MM.1S (cell line): ENCODE measurements at regions not wholly inside any gene's neighbourhood (a gene's known extent, or its start where the extent isn't known, plus 50 kb on each side); places are given as distances from the start of the nearest gene placed in this dataset.

Source experiments
- DNase-seq: peaks from one replicate; pipeline ENCODE4 v3.0.0-alpha.2; 2015
- H2AFZ ChIP-seq: fragments of 300-600 bp; sonication (generic); 2 replicates; pipeline ENCODE4 v1.6.0; 2016; ENCODE audit warnings: antibody characterized with exemption, low read length
- H3F3A ChIP-seq: fragments of 300-600 bp; sonication (generic); 2 replicates; pipeline ENCODE4 v1.6.1; 2016; ENCODE audit warnings: mild to moderate bottlenecking, antibody characterized with exemption, low read length, moderate library complexity, mixed read lengths; ENCODE audit not compliant: insufficient read depth
- H3K27ac ChIP-seq: fragments of 300-600 bp; sonication (generic); 2 replicates; pipeline ENCODE4 v1.5.1; 2016; ENCODE audit warnings: mild to moderate bottlenecking, low read length
- H3K27me3 ChIP-seq: fragments of 300-600 bp; sonication (generic); replicated peaks from 2 replicates; pipeline ENCODE4 v1.6.0; 2016; ENCODE audit warnings: low read length; ENCODE audit not compliant: insufficient read depth
- H3K36me3 ChIP-seq: fragments of 300-600 bp; sonication (generic); replicated peaks from 2 replicates; pipeline ENCODE4 v1.6.1; 2016; ENCODE audit warnings: mild to moderate bottlenecking, low read length, mixed read lengths; ENCODE audit not compliant: insufficient read depth
- H3K4me1 ChIP-seq: fragments of 300-600 bp; sonication (generic); 2 replicates; pipeline ENCODE4 v1.6.1; 2016; ENCODE audit warnings: low read length, mixed read lengths
- H3K4me2 ChIP-seq: fragments of 300-600 bp; sonication (generic); 2 replicates; pipeline ENCODE4 v1.6.0; 2016; ENCODE audit warnings: low read depth, low read length
- H3K4me3 ChIP-seq: fragments of 300-600 bp; sonication (generic); 2 replicates; pipeline ENCODE4 v1.5.1; 2016; ENCODE audit warnings: low read length, mixed read lengths
- H3K79me2 ChIP-seq: fragments of 300-600 bp; sonication (generic); 2 replicates; pipeline ENCODE4 v1.6.1; 2016; ENCODE audit warnings: mixed run types, low read length, mixed read lengths
- H3K9ac ChIP-seq: fragments of 300-600 bp; sonication (generic); 2 replicates; pipeline ENCODE4 v1.6.1; 2016; ENCODE audit warnings: low read length, mixed read lengths
- H3K9me2 ChIP-seq: fragments of 300-600 bp; sonication (generic); replicated peaks from 2 replicates; pipeline ENCODE4 v1.6.1; 2016; ENCODE audit warnings: mild to moderate bottlenecking, low read length, mixed read lengths; ENCODE audit not compliant: insufficient read depth
- H3K9me3 ChIP-seq: fragments of 300-600 bp; sonication (generic); replicated peaks from 2 replicates; pipeline ENCODE4 v1.6.1; 2016; ENCODE audit warnings: mild to moderate bottlenecking, low read length, mixed read lengths; ENCODE audit not compliant: insufficient read depth
- H4K20me1 ChIP-seq: fragments of 300-600 bp; sonication (generic); 2 replicates; pipeline ENCODE4 v1.6.1; 2016; ENCODE audit warnings: mild to moderate bottlenecking, low read length, moderate library complexity, mixed read lengths; ENCODE audit not compliant: insufficient read depth
- EZH2 ChIP-seq: fragments of 300-600 bp; sonication (generic); optimal IDR thresholded peaks from 2 replicates; pipeline ENCODE3; 2017; ENCODE audit warnings: low read depth, mild to moderate bottlenecking, antibody characterized with exemption, low read length, mixed read lengths
- EZH2phosphoT487 ChIP-seq: fragments of 300-600 bp; sonication (generic); IDR thresholded peaks from 2 replicates; pipeline ENCODE4 v1.6.1; 2018; ENCODE audit warnings: antibody characterized with exemption, low read length
- TF ChIP-seq, protein P1 (sequence below): fragments of 300-600 bp; sonication (generic); IDR thresholded peaks from 2 replicates; pipeline ENCODE4 v1.5.1; 2016; ENCODE audit warnings: antibody characterized with exemption, low read length, mixed read lengths

DNA sequence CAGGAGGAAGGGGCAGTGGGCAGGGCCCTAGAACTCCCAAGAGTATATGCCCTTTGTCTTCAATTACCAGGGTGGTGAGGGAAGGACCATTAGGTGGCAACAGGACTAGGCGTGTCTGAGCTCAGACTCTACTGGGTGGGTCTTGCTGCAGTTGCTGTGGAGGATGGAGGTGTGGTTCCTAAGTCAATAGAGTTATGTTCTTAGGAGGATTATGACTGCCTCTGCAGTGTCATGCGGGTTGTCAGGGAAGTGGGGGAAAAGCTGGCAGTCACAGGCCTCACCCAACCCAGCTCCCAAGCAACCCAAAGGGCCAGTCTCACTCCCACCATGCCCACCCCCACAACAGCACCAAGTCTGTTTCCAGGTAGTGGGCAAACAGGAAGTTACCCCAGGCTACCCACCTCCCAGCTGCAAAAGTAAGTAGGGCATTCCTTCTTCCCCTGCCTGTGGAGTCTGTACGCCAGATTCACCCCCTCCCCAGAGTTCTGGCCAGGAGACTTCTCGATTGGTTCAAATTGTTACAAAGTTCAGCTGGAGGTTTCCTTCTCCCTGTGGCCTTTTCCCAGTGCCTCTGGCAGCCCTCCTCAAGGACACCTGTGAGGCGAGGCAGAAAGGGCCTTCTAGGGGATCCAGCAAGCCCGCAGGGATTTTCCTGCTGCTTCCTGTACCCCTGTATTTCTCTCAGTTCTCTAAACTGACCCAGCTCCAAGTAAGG is 145.3 kb downstream of the HINT1 start:
- Histone ChIP-seq H3K79me2 (no peaks in the 10 kb centered on the region), H3K9ac (no peak overlapping the region), H3K27ac (no peak overlapping the region), H2AFZ (no peak overlapping the region), H3K9me3 (no peaks in the 10 kb centered on the region), H3K4me1 (no peaks in the 10 kb centered on the region), H3K27me3 (no peaks in the 10 kb centered on the region), H3K4me2 (no peak overlapping the region), H4K20me1 (no peaks in the 10 kb centered on the region), H3F3A (no peaks in the 10 kb centered on the region), H3K4me3 (no peak overlapping the region), H3K36me3 (no peaks in the 10 kb centered on the region), H3K9me2 (no peaks in the 10 kb centered on the region)
- no peak for DNase-seq
- no peak for TF ChIP-seq EZH2
- TF ChIP-seq, protein P1, sequence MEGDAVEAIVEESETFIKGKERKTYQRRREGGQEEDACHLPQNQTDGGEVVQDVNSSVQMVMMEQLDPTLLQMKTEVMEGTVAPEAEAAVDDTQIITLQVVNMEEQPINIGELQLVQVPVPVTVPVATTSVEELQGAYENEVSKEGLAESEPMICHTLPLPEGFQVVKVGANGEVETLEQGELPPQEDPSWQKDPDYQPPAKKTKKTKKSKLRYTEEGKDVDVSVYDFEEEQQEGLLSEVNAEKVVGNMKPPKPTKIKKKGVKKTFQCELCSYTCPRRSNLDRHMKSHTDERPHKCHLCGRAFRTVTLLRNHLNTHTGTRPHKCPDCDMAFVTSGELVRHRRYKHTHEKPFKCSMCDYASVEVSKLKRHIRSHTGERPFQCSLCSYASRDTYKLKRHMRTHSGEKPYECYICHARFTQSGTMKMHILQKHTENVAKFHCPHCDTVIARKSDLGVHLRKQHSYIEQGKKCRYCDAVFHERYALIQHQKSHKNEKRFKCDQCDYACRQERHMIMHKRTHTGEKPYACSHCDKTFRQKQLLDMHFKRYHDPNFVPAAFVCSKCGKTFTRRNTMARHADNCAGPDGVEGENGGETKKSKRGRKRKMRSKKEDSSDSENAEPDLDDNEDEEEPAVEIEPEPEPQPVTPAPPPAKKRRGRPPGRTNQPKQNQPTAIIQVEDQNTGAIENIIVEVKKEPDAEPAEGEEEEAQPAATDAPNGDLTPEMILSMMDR = no peak

GRCh38 chr5:131019111-131019510 is 145.9 kb downstream of the HINT1 start:
- no peaks in the 10 kb centered on the region for H3K79me2 ChIP-seq
- H3K4me3 ChIP-seq = no peak overlapping the region
- H3K27ac ChIP-seq = no peak overlapping the region
- H3K36me3 ChIP-seq = no peaks in the 10 kb centered on the region
- H3K9ac ChIP-seq = no peak overlapping the region
- H4K20me1 ChIP-seq = no peaks in the 10 kb centered on the region
- H3K9me2 ChIP-seq = no peaks in the 10 kb centered on the region
- H2AFZ ChIP-seq = no peak overlapping the region
- no peak for DNase-seq
- no peaks in the 10 kb centered on the region for H3F3A ChIP-seq
- H3K4me2 ChIP-seq = no peak overlapping the region
- no peaks in the 10 kb centered on the region for H3K27me3 ChIP-seq
- H3K4me1 ChIP-seq = no peaks in the 10 kb centered on the region
- no peaks in the 10 kb centered on the region for H3K9me3 ChIP-seq
- TF ChIP-seq EZH2 (no peak), EZH2phosphoT487 (no peak)
- TF ChIP-seq, protein P1 = no peak

GRCh38 chr5:131008329-131008728 is 156.7 kb downstream of the HINT1 start:
- no peak overlapping the region for H3K4me2 ChIP-seq
- no peak for DNase-seq

More at GRCh38 chr5:131008329-131008728, 156.7 kb downstream of the HINT1 start:
- Histone ChIP-seq H3K27ac (no peak overlapping the region), H3K9me2 (no peaks in the 10 kb centered on the region), H3K4me1 (no peaks in the 10 kb centered on the region), H4K20me1 (no peaks in the 10 kb centered on the region), H3K36me3 (no peaks in the 10 kb centered on the region), H3K4me3 (no peak overlapping the region), H3F3A (no peaks in the 10 kb centered on the region), H3K27me3 (no peaks in the 10 kb centered on the region), H3K9me3 (no peaks in the 10 kb centered on the region), H2AFZ (no peak overlapping the region), H3K79me2 (no peaks in the 10 kb centered on the region), H3K9ac (no peak overlapping the region)
- no peak for TF ChIP-seq EZH2
- no peak for TF ChIP-seq EZH2phosphoT487
- TF ChIP-seq, protein P1 = no peak
